ENCODE measurements at regions not wholly inside any gene's neighbourhood (a gene's known extent, or its start where the extent isn't known, plus 50 kb on each side); places are given as distances from the start of the nearest gene placed in this dataset.

DNA sequence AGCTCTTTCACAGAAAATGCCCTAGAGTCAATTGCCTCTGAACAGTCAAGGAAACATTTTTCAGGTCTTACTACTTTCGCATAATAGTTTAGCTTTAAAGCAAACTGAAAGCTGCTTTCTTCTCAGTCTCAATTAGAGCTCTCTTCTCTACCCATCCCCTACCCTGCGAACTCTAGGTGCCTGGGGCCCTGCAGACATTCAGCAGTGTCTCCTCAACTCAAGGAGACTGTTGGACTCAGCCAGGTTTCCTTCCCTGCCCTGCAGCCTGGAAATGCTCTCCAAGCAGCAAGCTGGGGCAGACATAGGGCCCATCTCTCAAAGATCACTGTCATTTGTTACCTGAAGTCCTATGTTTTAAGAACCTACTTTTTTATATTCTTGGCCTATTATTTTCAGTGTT lies 312.5 kb upstream of the PRICKLE1 start:
- no peak for DNase-seq
- no peaks in the 10 kb centered on the region for H3K9me3 ChIP-seq
- no peaks in the 10 kb centered on the region for H3K36me3 ChIP-seq
- H3K27ac ChIP-seq: no peak overlapping the region
- 90 to 94% methylated on average over 2 of the region's 2 CpGs for WGBS, 2 donors
- intact Hi-C loops (cut with DNase I): no loop called here
- no peak for TF ChIP-seq POLR2AphosphoS5 (IDR thresholded peaks at IDR 0.05)
- no peak for TF ChIP-seq EP300 (IDR thresholded peaks at IDR 0.05)
- TF ChIP-seq, protein P1, sequence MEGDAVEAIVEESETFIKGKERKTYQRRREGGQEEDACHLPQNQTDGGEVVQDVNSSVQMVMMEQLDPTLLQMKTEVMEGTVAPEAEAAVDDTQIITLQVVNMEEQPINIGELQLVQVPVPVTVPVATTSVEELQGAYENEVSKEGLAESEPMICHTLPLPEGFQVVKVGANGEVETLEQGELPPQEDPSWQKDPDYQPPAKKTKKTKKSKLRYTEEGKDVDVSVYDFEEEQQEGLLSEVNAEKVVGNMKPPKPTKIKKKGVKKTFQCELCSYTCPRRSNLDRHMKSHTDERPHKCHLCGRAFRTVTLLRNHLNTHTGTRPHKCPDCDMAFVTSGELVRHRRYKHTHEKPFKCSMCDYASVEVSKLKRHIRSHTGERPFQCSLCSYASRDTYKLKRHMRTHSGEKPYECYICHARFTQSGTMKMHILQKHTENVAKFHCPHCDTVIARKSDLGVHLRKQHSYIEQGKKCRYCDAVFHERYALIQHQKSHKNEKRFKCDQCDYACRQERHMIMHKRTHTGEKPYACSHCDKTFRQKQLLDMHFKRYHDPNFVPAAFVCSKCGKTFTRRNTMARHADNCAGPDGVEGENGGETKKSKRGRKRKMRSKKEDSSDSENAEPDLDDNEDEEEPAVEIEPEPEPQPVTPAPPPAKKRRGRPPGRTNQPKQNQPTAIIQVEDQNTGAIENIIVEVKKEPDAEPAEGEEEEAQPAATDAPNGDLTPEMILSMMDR (IDR thresholded peaks at IDR 0.05): no peak
- no peak for TF ChIP-seq POLR2A (IDR thresholded peaks at IDR 0.05)
- no peaks in the 10 kb centered on the region for H3K27me3 ChIP-seq
- peaks cover 0 to 8% (median 3%) of the 10 kb centered on the region in 4 donors for H3K4me1 ChIP-seq
- no peak overlapping the region for H3K4me3 ChIP-seq

DNA sequence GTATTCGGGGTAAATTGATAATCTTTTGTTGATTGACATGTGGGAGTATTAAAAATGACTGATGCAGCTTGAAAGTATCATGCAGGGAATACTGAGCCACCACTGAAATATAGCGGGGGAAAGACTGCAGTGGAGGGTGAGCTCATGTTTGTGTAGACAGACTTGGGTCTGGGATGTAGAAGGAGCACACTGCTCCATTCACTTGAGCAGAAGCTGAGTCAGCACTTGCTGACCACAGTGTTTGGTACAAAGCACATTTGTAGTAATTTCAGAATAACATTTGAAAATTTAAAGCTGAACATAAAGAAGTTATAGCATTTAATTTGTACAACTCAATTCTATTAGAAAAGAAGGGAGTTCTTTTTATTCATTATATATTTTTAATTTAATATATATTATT lies 304.3 kb upstream of the PRICKLE1 start:
- 72 to 86% methylated on average over 2 of the region's 2 CpGs for WGBS, 2 donors
- Histone ChIP-seq H3K27me3 (no peaks in the 10 kb centered on the region), H3K9me3 (no peaks in the 10 kb centered on the region), H3K36me3 (no peaks in the 10 kb centered on the region), H3K27ac (no peak overlapping the region), H3K4me3 (no peak overlapping the region), H3K4me1 (no peaks in the 10 kb centered on the region)
- no peak for TF ChIP-seq POLR2A (IDR thresholded peaks at IDR 0.05)
- TF ChIP-seq EP300 (IDR thresholded peaks at IDR 0.05): no peak
- TF ChIP-seq, protein P1 (IDR thresholded peaks at IDR 0.05): no peak
- no peak for TF ChIP-seq POLR2AphosphoS5 (IDR thresholded peaks at IDR 0.05)
- intact Hi-C loops (cut with DNase I): no loop called here
- DNase-seq: no peak

DNA sequence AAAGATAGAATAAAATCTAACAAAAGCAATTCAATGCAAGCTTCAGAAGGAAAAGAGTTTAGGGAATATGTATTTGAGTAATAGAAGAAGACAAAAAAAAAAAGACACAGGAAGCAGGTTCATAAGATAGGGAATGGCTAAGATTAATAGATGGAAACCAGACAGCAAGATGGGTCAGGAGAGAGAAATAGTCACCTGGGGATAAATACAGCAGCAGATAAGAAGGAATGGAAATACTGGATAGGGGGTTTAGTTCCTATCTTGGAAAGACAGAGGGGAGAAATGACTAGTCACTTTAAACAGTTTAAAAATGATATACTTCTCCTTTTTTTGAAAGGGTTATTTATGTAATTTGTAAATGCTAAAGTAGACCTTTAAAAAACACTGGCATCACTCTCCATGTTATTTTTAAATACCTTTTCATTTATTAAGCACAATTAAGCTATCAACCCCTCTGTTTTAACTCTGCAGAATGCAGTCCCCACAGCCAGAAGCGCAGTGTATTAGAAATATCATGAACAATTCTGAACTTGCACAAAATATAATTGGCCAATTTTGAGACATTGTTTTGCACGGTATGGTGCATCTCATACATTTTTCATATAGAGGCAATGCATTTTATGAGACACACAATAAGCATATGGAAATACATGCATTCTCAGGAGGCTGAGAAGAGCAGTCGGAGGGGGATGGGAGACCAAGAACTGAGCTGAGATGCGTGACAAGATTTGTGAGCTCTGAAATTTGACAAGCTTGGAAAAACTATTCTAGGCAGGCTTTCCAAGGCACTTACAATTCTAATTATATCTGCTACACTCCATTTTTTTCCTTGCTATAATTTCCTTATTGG lies 303.4 kb upstream of the PRICKLE1 start:
- no peaks in the 10 kb centered on the region for H3K4me1 ChIP-seq
- TF ChIP-seq POLR2AphosphoS5 (IDR thresholded peaks at IDR 0.05): no peak
- TF ChIP-seq, protein P1 (IDR thresholded peaks at IDR 0.05): no peak
- no peak for TF ChIP-seq EP300 (IDR thresholded peaks at IDR 0.05)
- TF ChIP-seq POLR2A (IDR thresholded peaks at IDR 0.05): no peak
- intact Hi-C loops (cut with DNase I): no loop called here
- H3K9me3 ChIP-seq: no peaks in the 10 kb centered on the region
- H3K4me3 ChIP-seq: no peak overlapping the region
- no peaks in the 10 kb centered on the region for H3K27me3 ChIP-seq
- no peaks in the 10 kb centered on the region for H3K36me3 ChIP-seq
- DNase-seq: no peak
- WGBS, 2 donors: 83 to 85% methylated on average over 4 of the region's 4 CpGs
- no peak overlapping the region for H3K27ac ChIP-seq

DNA sequence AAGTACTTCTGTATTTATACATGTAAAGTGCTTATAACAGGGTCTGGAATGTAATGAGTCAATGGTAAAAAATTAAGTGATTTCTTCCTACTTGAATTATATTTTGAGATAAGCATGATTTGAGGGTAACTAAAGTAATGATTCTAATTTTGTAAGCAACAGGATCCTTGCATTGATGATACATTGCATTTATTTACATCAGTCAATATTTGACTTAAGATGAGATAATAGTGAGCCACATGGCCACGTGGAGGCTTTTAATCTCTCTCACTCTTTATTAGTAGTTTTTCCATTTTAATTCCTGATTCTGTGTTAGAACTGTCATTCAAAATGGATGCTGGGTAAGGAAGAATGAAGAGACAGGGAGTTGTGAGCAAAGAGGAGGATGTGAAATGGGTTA lies 298.1 kb upstream of the PRICKLE1 start:
- no peak for TF ChIP-seq POLR2A (IDR thresholded peaks at IDR 0.05)
- TF ChIP-seq, protein P1 (IDR thresholded peaks at IDR 0.05): no peak
- no peak for TF ChIP-seq EP300 (IDR thresholded peaks at IDR 0.05)
- TF ChIP-seq POLR2AphosphoS5 (IDR thresholded peaks at IDR 0.05): no peak
- intact Hi-C loops (cut with DNase I): no loop called here
- H3K36me3 ChIP-seq: no peaks in the 10 kb centered on the region

More for the DNA sequence above, 298.1 kb upstream of the PRICKLE1 start:
- no peaks in the 10 kb centered on the region for H3K4me1 ChIP-seq
- 14 to 46% methylated on average over 1 of the region's 1 CpG for WGBS, 2 donors
- no peaks in the 10 kb centered on the region for H3K27me3 ChIP-seq
- no peak for DNase-seq
- no peak overlapping the region for H3K4me3 ChIP-seq
- H3K27ac ChIP-seq: no peak overlapping the region
- H3K9me3 ChIP-seq: no peaks in the 10 kb centered on the region
